GM23338 (cell line): ENCODE measurements at regions not wholly inside any gene's neighbourhood (a gene's known extent, or its start where the extent isn't known, plus 50 kb on each side); places are given as distances from the start of the nearest gene placed in this dataset.

ENCODE experiments used
- ATAC-seq: fragments of 200-7000 bp; cut with Tn5 transposase; 3 replicates; pipeline ENCODE4 v1.9.1; 2020
- DNase-seq: peaks from one replicate; pipeline ENCODE4 v3.0.0-alpha.2; 2015; ENCODE audit warnings: low spot score
- H2AFZ ChIP-seq: fragments of 200-600 bp; sonication (generic); 2 replicates; pipeline ENCODE4 v1.8.0; 2016; ENCODE audit warnings: antibody characterized with exemption, mild to moderate bottlenecking, moderate library complexity
- H3F3A ChIP-seq: fragments of 200-600 bp; sonication (generic); replicated peaks from 2 replicates; pipeline ENCODE4 v1.8.0; 2017; ENCODE audit warnings: antibody characterized with exemption, mixed run types, low read depth
- H3K27ac ChIP-seq: fragments of 200-600 bp; sonication (generic); 2 replicates; pipeline ENCODE4 v1.6.1; 2016; ENCODE audit warnings: low read depth
- H3K27me3 ChIP-seq: fragments of 200-600 bp; sonication (generic); 2 replicates; pipeline ENCODE4 v1.8.0; 2016; ENCODE audit warnings: mild to moderate bottlenecking, mixed run types, moderate library complexity; ENCODE audit not compliant: insufficient read depth
- H3K36me3 ChIP-seq: fragments of 200-600 bp; sonication (generic); 2 replicates; pipeline ENCODE4 v1.8.0; 2016; ENCODE audit warnings: mild to moderate bottlenecking; ENCODE audit not compliant: insufficient read depth
- H3K4me1 ChIP-seq: fragments of 200-600 bp; sonication (generic); 2 replicates; pipeline ENCODE4 v1.8.0; 2016; ENCODE audit warnings: mild to moderate bottlenecking, moderate library complexity; ENCODE audit not compliant: insufficient read depth
- H3K4me2 ChIP-seq: fragments of 200-600 bp; sonication (generic); 2 replicates; pipeline ENCODE4 v1.7.1; 2017; ENCODE audit warnings: mixed run types
- H3K4me3 ChIP-seq: fragments of 200-600 bp; sonication (generic); 2 replicates; pipeline ENCODE4 v1.6.1; 2016; ENCODE audit warnings: mixed run types
- H3K79me2 ChIP-seq: fragments of 200-600 bp; sonication (generic); replicated peaks from 2 replicates; pipeline ENCODE4 v1.8.0; 2017; ENCODE audit warnings: mild to moderate bottlenecking; ENCODE audit not compliant: insufficient read depth
- H3K9me2 ChIP-seq: fragments of 200-600 bp; sonication (generic); 2 replicates; pipeline ENCODE4 v1.8.0; 2017; ENCODE audit not compliant: insufficient read depth
- H4K20me1 ChIP-seq: fragments of 200-600 bp; sonication (generic); replicated peaks from 2 replicates; pipeline ENCODE4 v1.8.0; 2017; ENCODE audit warnings: mild to moderate bottlenecking; ENCODE audit not compliant: insufficient read depth
- H3K27ac Mint-ChIP-seq: 2 replicates; pipeline ENCODE4 v1.8.0; 2020; ENCODE audit warnings: inconsistent platforms, mild to moderate bottlenecking, moderate library complexity, mixed read lengths
- H3K27me3 Mint-ChIP-seq: 3 replicates; pipeline ENCODE4 v1.8.0; 2022; ENCODE audit warnings: low read depth, mild to moderate bottlenecking, moderate library complexity, mixed read lengths, inconsistent platforms; ENCODE audit not compliant: insufficient read depth, poor library complexity
- H3K36me3 Mint-ChIP-seq: 3 replicates; pipeline ENCODE4 v1.8.0; 2021; ENCODE audit warnings: low read depth, mild to moderate bottlenecking, inconsistent platforms, moderate library complexity, mixed read lengths
- H3K4me1 Mint-ChIP-seq: 3 replicates; pipeline ENCODE4 v1.8.0; 2020; ENCODE audit warnings: mild to moderate bottlenecking, inconsistent platforms, mixed read lengths
- H3K4me3 Mint-ChIP-seq: 3 replicates; pipeline ENCODE4 v1.8.0; 2021; ENCODE audit warnings: moderate library complexity, mild to moderate bottlenecking, inconsistent platforms, mixed read lengths
- H3K9me3 Mint-ChIP-seq: 3 replicates; pipeline ENCODE4 v1.8.0; 2020; ENCODE audit warnings: moderate library complexity, mild to moderate bottlenecking, inconsistent platforms, mixed read lengths
- CREB1 ChIP-seq: fragments of 250-450 bp; sonication (Bioruptor Pico); IDR thresholded peaks from 2 replicates; pipeline ENCODE4 v1.5.0; 2020; ENCODE audit warnings: low read depth, mild to moderate bottlenecking, moderate library complexity
- CTCF ChIP-seq, 2 experiments: fragments of 200-600 bp in 1 of 2; sonication (generic) in 1 of 2; conservative IDR thresholded peaks; 2 replicates each; pipeline versions ENCODE4 v1.5.1 to v1.6.1; 2016 to 2017; ENCODE audit warnings: antibody characterized with exemption in 2 of 2, low read depth in 2 of 2, mild to moderate bottlenecking in 2 of 2, moderate library complexity in 1 of 2
- ETS1 ChIP-seq: IDR thresholded peaks from 2 replicates; pipeline ENCODE4 v1.6.1; 2016; ENCODE audit warnings: antibody characterized with exemption
- EZH2 ChIP-seq: fragments of 200-600 bp; sonication (generic); IDR thresholded peaks from one replicate; pipeline ENCODE4 v1.8.0; 2017; ENCODE audit warnings: antibody characterized with exemption, mild to moderate bottlenecking, low read depth; ENCODE audit not compliant: unreplicated experiment
- EZH2phosphoT487 ChIP-seq: fragments of 200-600 bp; sonication (generic); IDR thresholded peaks from one replicate; pipeline ENCODE4 v1.8.1; 2018; ENCODE audit warnings: antibody characterized with exemption; ENCODE audit not compliant: unreplicated experiment
- JUNB ChIP-seq: IDR thresholded peaks from one replicate; pipeline ENCODE4 v1.6.1; 2016; ENCODE audit warnings: antibody characterized with exemption; ENCODE audit not compliant: unreplicated experiment
- NANOG ChIP-seq: IDR thresholded peaks from 2 replicates; pipeline ENCODE4 v1.6.1; 2016; ENCODE audit warnings: antibody characterized with exemption, borderline replicate concordance
- POLR2AphosphoS5 ChIP-seq: IDR thresholded peaks from 2 replicates; pipeline ENCODE4 v1.6.1; 2016; ENCODE audit warnings: antibody characterized with exemption, low read depth
- STAT1 ChIP-seq: IDR thresholded peaks from one replicate; pipeline ENCODE4 v1.6.1; 2016; ENCODE audit warnings: antibody characterized with exemption; ENCODE audit not compliant: unreplicated experiment
- ZNF114 ChIP-seq: fragments of 250-450 bp; sonication (Bioruptor Pico); IDR thresholded peaks from 2 replicates; pipeline ENCODE4 v1.5.0; 2020; ENCODE audit warnings: mild to moderate bottlenecking, moderate library complexity
- ZNF331 ChIP-seq: fragments of 250-450 bp; sonication (Bioruptor Pico); IDR thresholded peaks from 2 replicates; pipeline ENCODE4 v1.5.0; 2020; ENCODE audit warnings: low read depth, mild to moderate bottlenecking, moderate library complexity
- ZNF462 ChIP-seq: fragments of 250-450 bp; sonication (Bioruptor Pico); IDR thresholded peaks from 2 replicates; pipeline ENCODE4 v1.5.0; 2020; ENCODE audit warnings: mild to moderate bottlenecking, moderate library complexity

GRCh38 chr21:41048145-41048544 is 119.8 kb upstream of the BACE2 start (continued):
- TF ChIP-seq CTCF (conservative IDR thresholded peaks at IDR 0.05; ENCODE audit: low read depth in 2 of 2) (no peak), ETS1 (no peak), CREB1 (CRISPR knock-in tag) (no peak), JUNB (no peak), ZNF331 (CRISPR knock-in tag) (no peak), EZH2phosphoT487 (no peak), POLR2AphosphoS5 (no peak), NANOG (no peak)

GRCh38 chr21:41048623-41049022 is 119.3 kb upstream of the BACE2 start:
- H3K9me3 Mint-ChIP-seq: peaks cover 84% of the 10 kb centered on the region
- ATAC-seq: no peak
- TF ChIP-seq EZH2 (no peak), CTCF (conservative IDR thresholded peaks at IDR 0.05; ENCODE audit: low read depth in 2 of 2) (no peak), CREB1 (CRISPR knock-in tag) (no peak), ETS1 (no peak), ZNF462 (CRISPR knock-in tag) (no peak), ZNF114 (CRISPR knock-in tag) (no peak), POLR2AphosphoS5 (no peak), STAT1 (no peak), JUNB (no peak), ZNF331 (CRISPR knock-in tag) (no peak), NANOG (no peak)

More at GRCh38 chr21:41048623-41049022, 119.3 kb upstream of the BACE2 start:
- no peak overlapping the region for H3K4me3 Mint-ChIP-seq
- no peak overlapping the region for H3K27ac Mint-ChIP-seq
- Histone ChIP-seq H3K79me2 (no peaks in the 10 kb centered on the region), H3K27ac (no peak overlapping the region), H3K9me2 (no peaks in the 10 kb centered on the region), H3K27me3 (no peaks in the 10 kb centered on the region), H3F3A (no peaks in the 10 kb centered on the region), H3K36me3 (no peaks in the 10 kb centered on the region), H2AFZ (no peak overlapping the region), H4K20me1 (no peaks in the 10 kb centered on the region), H3K4me3 (no peak overlapping the region), H3K4me2 (no peak overlapping the region), H3K4me1 (no peaks in the 10 kb centered on the region)
- peaks cover 4% of the 10 kb centered on the region for H3K27me3 Mint-ChIP-seq
- H3K4me1 Mint-ChIP-seq: peaks cover 8% of the 10 kb centered on the region; the same call in 2 of the 3 replicates
- DNase-seq: no peak
- peaks cover 3% of the 10 kb centered on the region; the same call in 1 of the 3 replicates for H3K36me3 Mint-ChIP-seq
